GM18520 (cell line): ENCODE measurements at regions not wholly inside any gene's neighbourhood (a gene's known extent, or its start where the extent isn't known, plus 50 kb on each side); places are given as distances from the start of the nearest gene placed in this dataset.
"Not testable (repeated sequence)": the region's sequence is repeated elsewhere in the genome, so short reads cannot be mapped to it uniquely, and the experiment has no call there.

Experiments used
- ATAC-seq: cut with Tn5 transposase; IDR thresholded peaks from one replicate; pipeline ENCODE4 v1.9.1; 2021; ENCODE audit not compliant: unreplicated experiment

DNA sequence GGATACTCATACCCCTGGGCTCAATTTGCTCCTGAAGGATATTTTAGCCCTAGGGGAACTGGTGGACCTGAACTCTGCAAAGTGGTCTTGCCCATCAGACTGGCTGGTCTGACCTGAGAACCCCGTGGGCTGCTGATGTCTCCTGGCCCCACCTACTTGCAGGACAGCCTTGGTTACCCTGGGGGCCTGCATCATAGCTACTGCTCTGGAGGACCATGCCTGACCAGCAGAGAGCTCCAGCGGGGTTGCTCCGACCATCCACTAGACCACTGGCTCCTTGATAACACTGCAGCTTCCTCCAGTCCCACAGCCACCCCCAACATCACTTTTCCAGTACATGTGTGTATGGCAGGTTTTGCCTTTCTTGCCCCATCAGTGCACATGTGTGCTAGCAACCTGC lies 331.6 kb upstream of the BRINP3 start:
- ATAC-seq = no peak

DNA sequence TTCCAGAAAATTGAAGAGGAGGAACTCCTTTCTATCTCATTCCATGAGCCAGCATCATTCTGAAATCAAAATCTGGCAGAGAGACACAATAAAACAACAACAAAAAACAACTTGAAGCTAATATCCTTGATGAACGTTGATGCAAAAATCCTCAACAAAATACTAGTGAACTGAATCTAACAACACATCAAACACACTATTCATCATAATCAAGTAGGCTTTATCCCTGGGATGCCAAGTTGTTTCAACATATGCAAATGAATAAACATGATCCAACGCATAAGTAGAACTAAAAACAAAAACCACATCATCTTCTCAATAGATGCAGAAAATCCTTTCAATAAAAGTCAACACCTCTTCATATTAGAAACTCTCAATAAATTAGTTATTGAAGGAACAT lies 335.3 kb upstream of the BRINP3 start:
- no peak for ATAC-seq

DNA sequence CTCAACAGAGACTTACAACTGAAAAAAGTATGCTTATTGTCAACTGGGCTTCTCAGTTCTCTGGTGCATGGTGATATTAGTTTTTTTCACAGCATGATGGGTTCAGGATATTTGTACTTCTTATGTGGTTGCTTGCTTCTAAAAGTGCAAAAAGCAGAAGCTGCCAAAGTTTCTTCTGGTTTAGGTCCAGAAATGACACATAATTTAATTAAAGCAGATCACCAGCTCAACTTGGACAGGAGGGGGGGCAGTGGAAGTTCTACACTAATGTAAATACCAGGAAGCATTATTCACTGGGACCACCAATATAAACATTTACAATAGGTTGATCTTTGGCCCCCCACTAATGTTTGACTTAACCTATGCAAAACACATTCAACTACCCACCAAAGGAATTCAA lies 354.8 kb upstream of the BRINP3 start:
- ATAC-seq = no peak

DNA sequence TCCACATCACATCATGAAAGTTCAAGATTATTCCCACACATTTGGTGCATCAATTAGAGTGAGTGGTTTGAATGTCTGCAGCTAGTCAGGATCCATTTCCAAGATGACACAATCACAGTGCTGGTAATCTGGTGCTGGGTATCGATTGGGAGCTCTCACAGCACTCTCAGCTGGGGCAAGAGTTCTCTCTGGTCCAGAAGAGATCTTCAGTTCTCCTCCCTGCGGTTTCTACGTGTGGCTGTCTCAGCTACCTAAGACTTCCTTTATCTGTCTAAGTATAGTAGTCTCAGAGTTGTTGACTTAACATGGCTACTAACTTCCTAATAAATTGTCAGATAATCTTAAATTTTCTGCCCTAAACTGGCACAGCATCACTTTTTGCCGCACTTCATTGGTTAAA lies 358.0 kb upstream of the BRINP3 start:
- no peak for ATAC-seq

DNA sequence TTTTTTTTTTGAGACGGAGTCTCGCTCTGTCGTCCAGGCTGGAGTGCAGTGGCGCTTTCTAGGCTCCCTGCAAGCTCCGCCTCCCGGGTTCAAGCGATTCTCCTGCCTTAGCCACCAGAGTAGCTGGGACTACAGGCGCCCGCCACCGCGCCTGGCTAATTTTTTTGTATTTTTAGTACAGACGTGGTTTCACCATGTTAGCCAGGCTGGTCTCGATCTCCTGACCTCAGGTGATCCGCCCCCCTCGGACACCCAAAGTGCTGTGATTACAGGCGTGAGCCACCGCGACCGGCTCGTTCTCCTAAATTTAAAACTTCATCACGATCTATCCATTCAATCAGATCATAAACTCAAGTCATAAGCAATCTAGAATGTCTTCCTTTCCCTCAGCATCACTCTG lies 359.5 kb upstream of the BRINP3 start:
- not testable (repeated sequence) for ATAC-seq

DNA sequence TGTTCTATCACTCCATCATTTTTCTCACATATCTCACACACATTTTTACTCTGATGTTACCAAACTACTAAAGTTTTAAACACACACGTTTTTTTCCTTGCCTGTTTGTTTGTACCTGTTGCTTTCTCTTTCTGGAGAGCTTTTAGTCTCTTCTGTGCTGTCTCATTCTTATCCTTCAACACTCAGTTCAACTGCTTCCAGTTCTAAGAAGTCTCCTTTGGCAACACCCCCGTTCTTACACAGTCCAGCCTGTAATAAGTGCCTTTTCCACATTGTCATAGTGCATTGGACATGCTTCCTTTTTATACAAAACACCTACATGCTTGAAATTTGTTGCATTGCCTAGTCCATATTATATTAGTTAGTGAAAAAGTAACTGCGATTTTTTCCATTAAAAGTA lies 360.2 kb upstream of the BRINP3 start:
- ATAC-seq = no peak

DNA sequence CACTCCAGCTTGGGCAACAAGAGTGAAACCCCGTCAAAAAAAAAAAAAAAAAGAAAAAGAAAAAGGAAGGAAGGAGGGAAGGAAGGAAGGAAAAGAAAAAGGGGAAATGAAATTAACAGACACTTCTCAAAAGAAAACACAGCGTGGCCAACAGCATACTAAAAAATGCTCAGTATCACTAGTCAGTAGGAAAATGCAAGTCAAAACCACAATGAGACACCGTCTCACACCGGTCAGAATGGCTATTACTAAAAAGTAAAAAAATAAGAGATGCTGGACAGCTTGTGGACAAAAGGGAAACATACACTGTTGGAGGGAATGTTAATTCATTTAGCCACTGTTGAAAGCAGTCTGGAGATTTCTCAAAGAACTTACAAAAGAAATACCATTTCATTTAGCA lies 369.5 kb upstream of the BRINP3 start:
- no peak for ATAC-seq

DNA sequence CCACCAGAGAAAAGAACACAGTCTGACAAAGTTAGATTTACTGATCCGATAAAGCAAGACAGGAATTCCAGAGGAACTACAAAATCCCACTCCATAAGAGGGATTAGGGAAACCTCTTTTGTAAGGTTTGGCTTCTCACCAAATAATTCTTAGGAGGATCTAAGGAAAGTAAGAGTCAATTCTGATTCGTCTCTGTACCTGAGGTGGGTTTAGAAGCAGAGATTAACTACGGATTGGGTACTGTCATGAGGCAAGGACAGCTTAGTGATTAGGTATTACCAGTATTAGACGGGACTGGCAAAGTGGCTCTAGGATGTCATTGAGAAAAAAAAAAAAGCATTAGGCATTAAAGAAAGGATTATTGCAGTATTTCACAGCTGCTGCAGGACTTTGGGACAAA lies 371.7 kb upstream of the BRINP3 start:
- ATAC-seq = no peak

DNA sequence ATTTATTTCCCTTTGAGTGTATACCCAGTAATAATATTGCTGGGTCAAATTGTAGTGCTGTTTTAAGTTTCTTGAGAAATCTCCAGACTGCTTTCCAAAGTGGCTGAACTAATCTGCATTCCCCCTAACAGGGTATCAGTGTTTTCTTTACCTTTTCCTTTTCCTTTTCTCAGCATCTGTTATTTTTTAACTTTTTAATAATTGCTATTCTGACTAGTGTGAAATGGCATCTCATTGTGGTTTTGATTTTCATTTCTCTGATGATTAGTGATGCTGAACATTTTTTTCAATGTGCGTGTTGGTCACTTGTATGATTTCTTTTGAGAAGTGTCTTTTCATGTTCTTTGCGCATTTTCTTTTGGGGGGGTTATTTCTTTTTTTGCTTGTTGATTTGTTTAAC lies 374.9 kb upstream of the BRINP3 start:
- no peak for ATAC-seq

DNA sequence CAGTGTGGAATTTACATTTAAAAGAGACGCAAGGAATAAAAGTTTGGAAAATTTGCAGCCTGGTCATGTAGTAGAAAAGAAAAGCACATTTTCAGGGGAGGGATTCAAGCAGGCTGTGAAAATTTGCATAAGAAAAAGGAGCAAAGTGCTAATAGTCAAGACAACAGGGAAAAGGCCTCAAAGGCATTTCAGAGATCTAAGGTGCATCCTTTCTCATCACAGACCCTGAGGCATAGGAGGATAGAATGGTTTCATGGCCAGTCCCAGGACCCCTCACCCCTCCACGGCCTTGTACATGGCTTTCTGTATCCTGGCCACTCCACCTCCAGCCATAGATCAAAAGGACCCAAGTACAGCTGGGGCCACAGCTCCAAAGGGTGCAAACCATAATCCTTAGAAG lies 380.5 kb upstream of the BRINP3 start:
- ATAC-seq = no peak

DNA sequence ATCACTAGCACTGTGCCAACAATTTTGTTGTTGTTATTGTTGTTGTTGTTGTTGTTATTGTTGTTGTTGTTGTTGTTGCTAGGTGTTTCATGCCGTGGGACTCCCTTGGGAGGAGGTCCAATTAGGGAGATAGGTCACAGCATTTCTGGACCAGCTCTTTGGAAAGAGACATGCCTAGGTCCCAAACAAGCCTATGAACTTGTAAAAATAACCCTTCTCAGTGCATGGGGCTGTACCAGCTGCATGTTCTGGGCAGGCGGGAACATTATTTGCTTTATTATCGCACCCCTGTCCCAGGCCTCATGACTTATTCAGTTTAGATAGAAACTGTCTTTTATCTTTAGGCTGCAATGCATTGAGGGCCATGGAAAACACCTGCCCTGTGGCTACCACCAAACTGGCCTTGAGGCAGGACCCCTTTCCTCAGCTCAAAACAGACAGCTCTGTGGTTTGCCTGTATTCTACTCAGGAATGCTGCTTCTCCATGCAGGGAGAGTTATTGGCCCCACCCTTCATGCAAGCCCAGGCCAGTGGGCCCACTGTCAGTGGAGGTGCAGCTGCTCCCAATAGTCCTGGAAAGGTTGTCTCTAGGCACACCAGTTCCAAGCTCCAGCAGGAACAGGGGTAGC lies 386.5 kb upstream of the BRINP3 start:
- ATAC-seq = no peak

DNA sequence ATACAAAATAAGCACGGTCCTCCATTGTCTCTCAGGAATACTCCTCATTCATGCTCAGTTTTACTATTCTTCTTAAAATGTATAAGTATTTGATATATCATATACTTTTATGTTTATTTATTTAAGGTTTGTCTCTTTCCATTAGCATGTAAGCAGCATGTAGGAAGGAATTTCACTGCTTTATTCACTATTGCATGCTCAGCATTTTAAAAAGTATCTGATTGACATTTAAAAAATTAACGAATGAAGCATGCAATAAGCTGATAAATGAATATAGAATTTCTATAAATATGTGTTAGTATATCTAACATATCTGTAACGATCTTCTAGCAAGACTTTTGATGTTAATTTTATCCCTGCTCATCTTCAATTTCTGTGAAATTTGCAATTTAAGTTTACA lies 402.7 kb upstream of the BRINP3 start:
- ATAC-seq = no peak

DNA sequence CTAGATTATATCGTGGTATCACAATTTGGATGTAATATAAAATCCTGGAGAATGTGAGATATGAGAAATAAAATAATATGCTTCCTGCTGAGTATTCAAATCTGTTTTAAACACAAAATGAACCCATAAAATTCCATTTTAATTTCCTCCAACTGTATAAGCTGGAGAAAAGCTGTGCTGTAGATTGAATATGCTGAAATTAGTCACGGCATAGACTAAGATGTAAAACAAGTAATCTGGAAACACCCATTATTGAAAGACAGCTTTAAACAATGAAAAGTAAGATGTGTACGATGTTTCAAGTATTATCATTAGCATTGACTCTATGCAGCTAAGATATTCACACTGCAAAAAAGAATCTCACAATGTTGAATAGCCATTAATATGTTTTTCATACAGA lies 403.4 kb upstream of the BRINP3 start:
- no peak for ATAC-seq

DNA sequence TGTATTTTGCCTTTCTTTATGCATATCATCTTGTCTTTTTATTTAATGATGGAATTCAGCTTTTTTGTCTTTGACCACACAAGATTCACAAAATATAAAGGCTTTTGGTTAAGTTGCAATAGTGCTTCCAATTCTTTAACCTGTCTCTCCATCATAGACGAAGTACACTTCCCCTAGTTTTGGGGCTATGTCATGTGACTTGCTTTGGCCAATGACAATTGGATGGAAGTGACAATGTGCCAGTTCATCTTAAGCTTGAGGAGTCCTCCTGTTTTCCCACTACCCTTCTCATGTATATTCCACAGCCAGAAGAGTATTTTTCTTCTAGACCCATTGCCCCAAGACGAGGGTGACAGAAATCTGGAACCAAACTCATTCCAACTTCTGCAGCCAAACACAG lies 419.6 kb upstream of the BRINP3 start:
- no peak for ATAC-seq

DNA sequence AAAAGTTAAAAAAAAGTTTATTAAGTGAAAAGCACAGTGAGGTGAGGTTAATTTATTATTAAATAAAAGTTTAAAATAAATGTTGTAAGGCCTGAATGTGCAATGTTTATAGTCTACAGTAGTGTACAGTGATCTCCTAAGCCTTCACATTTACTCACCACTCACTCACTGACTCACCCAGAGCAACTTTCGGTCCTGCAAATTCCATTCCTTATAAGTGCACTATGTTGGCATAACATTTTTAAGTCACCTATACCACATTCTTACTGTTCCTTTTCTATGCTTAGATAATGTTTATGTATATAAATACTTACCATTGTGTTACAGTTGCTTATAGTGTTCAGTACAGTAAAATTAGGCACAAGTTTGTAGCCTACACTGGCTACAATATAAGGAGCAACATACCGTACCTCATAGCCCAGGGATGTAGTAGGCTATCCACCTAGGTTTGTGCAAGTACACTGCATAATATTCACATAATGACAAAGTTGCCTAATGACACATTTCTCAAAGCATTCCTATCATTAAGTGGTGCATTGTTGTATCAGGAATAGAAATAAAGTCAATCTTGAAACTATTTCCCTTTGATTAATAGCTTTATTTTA lies 426.5 kb upstream of the BRINP3 start:
- ATAC-seq = no peak

DNA sequence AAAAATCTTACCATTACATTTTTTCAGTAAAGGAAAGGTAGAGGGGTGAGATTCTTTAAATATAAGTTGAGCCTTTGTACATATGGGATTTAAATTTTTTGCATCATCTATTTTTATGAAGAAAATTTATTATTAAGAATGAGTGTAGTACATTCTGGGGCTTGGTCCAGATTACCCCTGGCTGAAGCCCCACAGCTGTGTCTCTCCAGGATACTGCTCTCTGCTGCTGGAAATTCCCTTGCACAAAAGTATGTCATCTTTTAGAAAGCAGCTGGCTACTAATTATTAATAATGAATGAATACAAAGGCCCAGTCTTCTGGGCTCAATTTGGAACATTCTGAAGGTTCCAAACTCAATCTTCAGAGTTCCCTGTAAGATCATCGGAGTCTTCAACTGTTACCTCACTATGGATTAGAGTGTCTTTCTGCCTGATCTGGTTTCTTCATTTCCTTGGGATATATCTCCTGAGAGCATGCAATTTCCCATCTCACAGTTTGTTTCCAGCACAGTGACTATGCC lies 428.6 kb upstream of the BRINP3 start:
- ATAC-seq = no peak

DNA sequence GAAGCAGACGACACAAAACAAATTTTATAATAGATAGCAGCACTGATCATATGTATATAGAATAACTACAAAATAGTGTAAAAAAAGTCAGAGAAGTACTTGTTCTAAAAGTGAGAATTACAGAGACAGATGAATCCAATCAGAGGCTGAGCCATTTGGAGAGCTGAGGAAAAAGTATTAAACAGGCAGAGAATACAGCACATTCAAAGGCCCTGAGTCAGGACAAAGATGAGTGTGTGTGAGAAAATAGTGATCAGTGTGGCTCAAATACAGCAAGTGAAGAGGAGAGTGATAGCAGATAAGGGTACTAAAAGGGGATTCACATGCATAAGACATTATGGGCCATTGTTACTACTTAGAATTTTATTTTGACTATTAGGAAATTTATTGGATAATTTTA lies 430.6 kb upstream of the BRINP3 start:
- ATAC-seq = no peak

DNA sequence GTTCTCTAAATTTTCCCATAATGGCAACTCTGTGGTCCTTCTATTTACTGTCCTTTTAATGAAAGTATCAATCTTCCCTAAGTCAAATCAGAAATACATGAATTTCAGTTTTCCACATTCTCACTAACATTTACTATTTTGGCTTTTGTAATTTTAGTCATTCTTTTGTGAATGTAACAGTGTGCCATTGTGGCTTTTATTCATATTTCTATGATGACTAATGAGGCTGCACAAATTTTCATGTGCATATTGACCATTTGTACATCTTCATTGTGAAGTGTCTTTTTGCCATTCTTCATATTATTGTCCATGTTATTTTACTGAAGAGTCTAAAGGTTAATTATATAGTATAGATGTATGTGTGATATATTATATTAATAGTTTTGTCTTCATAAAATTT lies 431.0 kb upstream of the BRINP3 start:
- no peak for ATAC-seq

DNA sequence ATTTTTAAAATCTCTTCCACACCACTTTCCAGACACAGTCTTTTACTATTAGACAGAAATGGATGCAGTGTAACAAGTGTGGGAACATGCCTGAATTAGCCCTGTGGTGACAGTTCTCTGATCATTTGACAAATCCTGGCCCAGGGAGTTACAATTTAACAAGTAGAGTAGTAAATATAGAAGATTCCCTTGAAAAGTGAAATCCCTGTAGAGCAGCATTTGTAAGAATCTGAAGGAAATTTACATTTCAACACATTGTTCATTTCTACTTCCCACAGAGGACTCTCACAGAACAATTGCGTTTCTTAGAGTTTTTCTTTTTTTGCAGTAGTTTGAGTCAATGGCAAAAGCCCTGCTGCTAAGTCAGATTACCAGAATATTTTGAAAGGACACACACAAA lies 458.3 kb upstream of the BRINP3 start:
- ATAC-seq = no peak

DNA sequence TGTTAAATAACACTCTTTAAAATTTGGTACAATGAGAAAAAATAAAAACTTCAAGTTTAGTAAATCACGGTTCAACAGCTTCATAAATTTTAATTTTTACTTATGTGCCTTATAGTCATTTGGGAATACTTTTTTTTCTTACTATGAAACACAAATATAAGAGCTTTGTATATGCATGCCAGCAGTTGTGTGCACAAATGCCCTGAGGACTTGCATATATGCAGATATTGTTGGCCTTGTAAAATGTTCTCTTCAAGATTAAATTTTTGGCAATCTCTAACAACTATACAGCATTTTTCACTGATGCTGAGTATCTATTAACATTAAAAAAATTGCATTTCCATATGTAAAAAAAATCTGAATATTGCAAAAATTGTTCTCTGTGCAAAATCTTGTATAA lies 458.7 kb upstream of the BRINP3 start:
- ATAC-seq = no peak

DNA sequence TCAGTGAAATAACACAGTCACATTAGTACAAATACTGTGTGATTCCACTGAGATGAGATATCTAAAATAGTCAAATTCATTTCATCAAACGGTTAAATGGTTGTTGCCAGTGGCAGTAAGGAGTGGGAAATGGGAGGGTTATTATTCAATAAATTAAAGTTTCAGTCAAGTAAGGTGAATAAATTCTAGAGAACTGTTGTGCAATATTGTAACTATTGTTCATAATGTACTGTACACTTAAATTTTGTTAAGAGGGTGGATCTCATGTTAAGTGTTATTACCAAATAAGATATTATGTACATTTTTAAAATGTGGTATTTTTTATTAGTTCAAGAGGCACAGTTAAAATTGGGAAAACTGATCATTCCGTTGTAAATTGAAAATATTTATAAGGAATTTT lies 463.3 kb upstream of the BRINP3 start:
- no peak for ATAC-seq

DNA sequence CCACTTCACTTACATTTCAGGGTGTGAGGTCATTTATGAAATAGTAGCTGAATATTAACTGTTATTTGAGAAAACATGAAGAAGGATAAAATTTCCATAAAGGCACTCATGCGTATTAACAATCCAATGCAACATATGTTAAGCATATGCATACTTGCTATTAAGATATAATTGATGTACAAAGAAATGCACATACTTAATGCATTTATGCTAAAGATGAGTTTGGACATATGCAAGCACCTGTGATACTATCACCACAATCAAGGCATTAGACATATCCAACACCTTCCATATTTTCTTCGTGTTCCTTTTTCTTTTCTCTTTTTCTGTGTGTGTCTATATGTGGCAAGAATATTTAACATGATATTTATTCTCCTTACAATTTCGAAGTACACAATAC lies 464.8 kb upstream of the BRINP3 start:
- ATAC-seq = no peak

DNA sequence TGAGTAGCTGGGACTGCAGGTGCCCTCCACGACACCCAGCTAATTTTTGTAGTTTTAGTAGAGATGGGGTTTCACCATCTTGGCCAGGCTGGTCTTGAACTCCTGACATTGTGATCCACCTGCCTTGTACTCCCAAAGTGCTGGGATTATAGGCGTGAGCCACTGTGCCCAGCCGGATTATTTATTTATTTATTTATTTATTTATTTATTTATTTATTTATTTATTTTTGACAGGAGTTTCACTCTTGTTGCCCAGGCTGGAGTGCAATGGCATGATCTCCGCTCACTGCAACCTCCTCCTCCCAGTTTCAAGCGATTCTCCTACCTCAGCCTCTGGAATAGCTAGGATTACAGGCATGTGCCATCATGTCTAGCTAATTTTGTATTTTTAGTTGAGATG lies 466.1 kb upstream of the BRINP3 start:
- ATAC-seq = not testable (repeated sequence)
